ENCODE measurements at regions not wholly inside any gene's neighbourhood (a gene's known extent, or its start where the extent isn't known, plus 50 kb on each side); places are given as distances from the start of the nearest gene placed in this dataset.

DNA sequence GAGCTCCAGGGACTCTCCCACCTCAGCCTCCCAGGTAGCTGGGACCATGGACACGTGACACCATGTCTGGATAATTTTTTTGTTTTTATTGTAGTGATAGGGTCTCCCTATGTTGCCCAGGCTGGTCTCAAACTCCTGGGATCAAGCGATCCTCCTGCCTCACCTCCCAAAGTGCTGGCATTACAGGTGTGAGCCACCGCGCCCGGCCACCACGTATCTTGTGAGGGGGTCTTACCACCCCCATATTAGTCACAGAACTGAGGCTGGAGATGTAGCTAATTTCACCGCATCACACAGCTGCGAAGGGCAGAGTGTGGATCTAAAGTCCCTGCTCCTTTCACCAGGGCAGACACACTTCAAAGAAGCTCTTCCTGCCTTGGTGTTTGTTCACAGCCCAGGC is 211.8 kb upstream of the SOX1 start:
- H3K27me3 ChIP-seq (ENCODE audit: control insufficient read depth, insufficient read depth, low read length), result peaks cover 4% of the 10 kb centered on the region
- H3K4me1 ChIP-seq (ENCODE audit: control insufficient read depth, insufficient read depth, low read length), result no peaks in the 10 kb centered on the region
- no peaks in the 10 kb centered on the region for H3K36me3 ChIP-seq (ENCODE audit: control insufficient read depth, insufficient read depth, low read length)
- H3K9me3 ChIP-seq (ENCODE audit: control insufficient read depth, low read depth, low read length), result no peaks in the 10 kb centered on the region
- DNase-seq, result no peak
- no peak overlapping the region for H3K4me3 ChIP-seq (ENCODE audit: low read length)
- WGBS (ENCODE audit: insufficient coverage, low lambda C conversion rate), result no CpG with 5 or more reads among the region's 8 CpGs
- H3K27ac ChIP-seq (ENCODE audit: low read length), result no peak overlapping the region

DNA sequence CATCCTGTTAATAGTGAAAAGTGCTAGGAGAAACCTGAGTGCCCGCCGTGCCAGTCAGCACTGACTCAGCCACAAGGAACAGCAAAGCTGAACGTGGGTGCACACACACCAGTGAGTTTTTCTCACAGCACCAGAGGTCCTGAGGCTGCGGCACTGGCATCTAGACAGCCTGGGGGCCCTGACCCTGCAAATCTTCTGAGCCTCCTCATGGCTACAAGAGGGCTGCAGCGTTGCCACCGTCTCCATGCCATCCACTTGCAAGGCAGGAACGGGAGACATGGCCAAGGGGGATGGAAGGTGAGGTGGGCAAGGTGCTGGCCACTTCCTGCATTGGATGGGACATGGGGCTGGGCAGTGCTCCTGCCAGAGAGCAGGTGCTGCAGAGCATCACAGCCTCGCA is 211.2 kb upstream of the SOX1 start:
- DNase-seq, result no peak
- no peaks in the 10 kb centered on the region for H3K4me1 ChIP-seq (ENCODE audit: control insufficient read depth, insufficient read depth, low read length)
- H3K4me3 ChIP-seq (ENCODE audit: low read length), result no peak overlapping the region
- H3K36me3 ChIP-seq (ENCODE audit: control insufficient read depth, insufficient read depth, low read length), result no peaks in the 10 kb centered on the region
- H3K9me3 ChIP-seq (ENCODE audit: control insufficient read depth, low read depth, low read length), result no peaks in the 10 kb centered on the region
- H3K27me3 ChIP-seq (ENCODE audit: control insufficient read depth, insufficient read depth, low read length), result peaks cover 4% of the 10 kb centered on the region
- WGBS (ENCODE audit: insufficient coverage, low lambda C conversion rate), result no CpG with 5 or more reads among the region's 8 CpGs
- no peak overlapping the region for H3K27ac ChIP-seq (ENCODE audit: low read length)

DNA sequence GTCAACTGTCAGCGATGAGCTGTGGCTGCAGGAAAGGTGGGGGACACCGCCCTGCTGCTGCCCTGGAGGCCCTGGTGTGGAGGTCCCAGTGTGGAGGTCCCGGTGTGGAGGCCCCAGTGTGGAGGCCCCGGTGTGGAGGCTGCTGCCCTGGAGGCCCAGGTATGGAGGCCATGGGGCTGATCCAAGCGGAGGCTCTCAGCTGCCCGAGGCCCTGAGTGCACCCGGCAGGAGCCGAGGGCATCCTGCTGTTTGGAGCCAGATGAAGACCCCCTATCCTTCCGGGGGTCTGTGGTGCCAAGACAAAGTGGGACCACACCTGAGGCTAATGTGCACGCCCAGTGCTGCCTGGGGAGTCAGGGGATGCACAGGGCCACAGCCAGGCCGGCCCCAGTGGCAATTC is 210.4 kb upstream of the SOX1 start:
- Histone ChIP-seq H3K36me3 (ENCODE audit: control insufficient read depth, insufficient read depth, low read length) (no peaks in the 10 kb centered on the region), H3K9me3 (ENCODE audit: control insufficient read depth, low read depth, low read length) (no peaks in the 10 kb centered on the region), H3K4me3 (ENCODE audit: low read length) (no peak overlapping the region), H3K4me1 (ENCODE audit: control insufficient read depth, insufficient read depth, low read length) (no peaks in the 10 kb centered on the region), H3K27me3 (ENCODE audit: control insufficient read depth, insufficient read depth, low read length) (peaks cover 4% of the 10 kb centered on the region), H3K27ac (ENCODE audit: low read length) (no peak overlapping the region)
- WGBS (ENCODE audit: insufficient coverage, low lambda C conversion rate), result no CpG with 5 or more reads among the region's 11 CpGs
- DNase-seq, result no peak

GRCh38 chr13:111857336-111857735 is 209.6 kb upstream of the SOX1 start:
- DNase-seq, result no peak
- Histone ChIP-seq H3K4me1 (ENCODE audit: control insufficient read depth, insufficient read depth, low read length) (no peaks in the 10 kb centered on the region), H3K36me3 (ENCODE audit: control insufficient read depth, insufficient read depth, low read length) (no peaks in the 10 kb centered on the region), H3K27ac (ENCODE audit: low read length) (no peak overlapping the region), H3K27me3 (ENCODE audit: control insufficient read depth, insufficient read depth, low read length) (peaks cover 4% of the 10 kb centered on the region), H3K4me3 (ENCODE audit: low read length) (no peak overlapping the region), H3K9me3 (ENCODE audit: control insufficient read depth, low read depth, low read length) (no peaks in the 10 kb centered on the region)
- no CpG with 5 or more reads among the region's 18 CpGs for WGBS (ENCODE audit: insufficient coverage, low lambda C conversion rate)

GRCh38 chr13:111857846-111858560 is 208.9 kb upstream of the SOX1 start:
- Histone ChIP-seq H3K36me3 (ENCODE audit: control insufficient read depth, insufficient read depth, low read length) (no peaks in the 10 kb centered on the region), H3K9me3 (ENCODE audit: control insufficient read depth, low read depth, low read length) (no peaks in the 10 kb centered on the region), H3K4me1 (ENCODE audit: control insufficient read depth, insufficient read depth, low read length) (no peaks in the 10 kb centered on the region), H3K27me3 (ENCODE audit: control insufficient read depth, insufficient read depth, low read length) (peaks cover 4% of the 10 kb centered on the region), H3K4me3 (ENCODE audit: low read length) (no peak overlapping the region), H3K27ac (ENCODE audit: low read length) (no peak overlapping the region)
- no peak for DNase-seq
- WGBS (ENCODE audit: insufficient coverage, low lambda C conversion rate), result no CpG with 5 or more reads among the region's 32 CpGs

DNA sequence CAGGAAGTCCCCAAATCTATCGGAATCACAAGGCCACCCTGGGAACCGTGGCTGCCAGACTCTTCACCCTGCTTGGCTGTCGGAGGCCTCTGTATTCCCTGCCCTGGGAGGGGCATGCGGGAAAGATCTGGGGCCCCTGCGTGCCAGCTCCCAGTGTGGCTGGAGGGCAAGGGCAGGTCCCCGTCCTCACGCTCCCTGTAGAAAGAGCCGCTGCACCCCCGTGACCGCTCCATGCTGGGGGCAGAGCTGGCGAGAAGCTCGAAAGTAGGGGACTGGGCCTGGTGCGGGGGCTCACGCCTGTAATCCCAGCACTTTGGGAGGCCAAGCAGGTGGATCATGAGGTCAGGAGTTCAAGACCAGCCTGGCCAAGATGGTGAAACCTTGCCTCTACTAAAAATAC is 208.4 kb upstream of the SOX1 start:
- Histone ChIP-seq H3K27me3 (ENCODE audit: control insufficient read depth, insufficient read depth, low read length) (peaks cover 4% of the 10 kb centered on the region), H3K27ac (ENCODE audit: low read length) (no peak overlapping the region), H3K9me3 (ENCODE audit: control insufficient read depth, low read depth, low read length) (no peaks in the 10 kb centered on the region), H3K4me1 (ENCODE audit: control insufficient read depth, insufficient read depth, low read length) (no peaks in the 10 kb centered on the region), H3K36me3 (ENCODE audit: control insufficient read depth, insufficient read depth, low read length) (no peaks in the 10 kb centered on the region), H3K4me3 (ENCODE audit: low read length) (no peak overlapping the region)
- no CpG with 5 or more reads among the region's 14 CpGs for WGBS (ENCODE audit: insufficient coverage, low lambda C conversion rate)
- no peak for DNase-seq

- Histone ChIP-seq H3K36me3 (ENCODE audit: control insufficient read depth, insufficient read depth, low read length) (no peaks in the 10 kb centered on the region), H3K4me3 (ENCODE audit: low read length) (no peak overlapping the region), H3K4me1 (ENCODE audit: control insufficient read depth, insufficient read depth, low read length) (no peaks in the 10 kb centered on the region), H3K9me3 (ENCODE audit: control insufficient read depth, low read depth, low read length) (no peaks in the 10 kb centered on the region), H3K27me3 (ENCODE audit: control insufficient read depth, insufficient read depth, low read length) (no peaks in the 10 kb centered on the region), H3K27ac (ENCODE audit: low read length) (no peak overlapping the region)
- no peak for DNase-seq
- WGBS (ENCODE audit: insufficient coverage, low lambda C conversion rate), result 83% methylated on average over 1 of the region's 18 CpGs
These were observed 207.4 kb upstream of the SOX1 start for GRCh38 chr13:111859354-111860230.

GRCh38 chr13:111860231-111860552 is 206.8 kb upstream of the SOX1 start:
- WGBS (ENCODE audit: insufficient coverage, low lambda C conversion rate), result no CpG with 5 or more reads among the region's 3 CpGs
- Histone ChIP-seq H3K4me1 (ENCODE audit: control insufficient read depth, insufficient read depth, low read length) (no peaks in the 10 kb centered on the region), H3K4me3 (ENCODE audit: low read length) (no peak overlapping the region), H3K36me3 (ENCODE audit: control insufficient read depth, insufficient read depth, low read length) (no peaks in the 10 kb centered on the region), H3K9me3 (ENCODE audit: control insufficient read depth, low read depth, low read length) (no peaks in the 10 kb centered on the region), H3K27me3 (ENCODE audit: control insufficient read depth, insufficient read depth, low read length) (no peaks in the 10 kb centered on the region), H3K27ac (ENCODE audit: low read length) (no peak overlapping the region)
- DNase-seq, result no peak

DNA sequence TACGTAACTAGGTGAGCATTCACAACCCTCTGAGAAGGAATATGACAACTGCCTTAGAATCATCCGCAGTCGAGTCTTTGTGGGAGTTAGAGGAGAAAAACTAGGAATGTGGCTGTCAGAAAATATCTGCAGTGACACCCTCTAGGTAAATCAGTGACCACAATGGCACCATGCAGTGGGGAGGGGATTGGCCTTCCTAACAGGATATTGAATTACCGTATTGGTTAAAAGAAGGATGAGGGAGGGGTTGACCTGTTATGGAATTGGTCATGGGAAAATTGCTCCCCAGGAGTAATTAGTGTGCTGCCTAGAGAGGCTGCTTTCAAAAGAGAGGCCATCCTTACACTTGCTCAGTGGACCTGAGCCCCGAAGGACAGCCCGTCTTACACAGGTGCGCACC is 205.6 kb upstream of the SOX1 start:
- H3K9me3 ChIP-seq (ENCODE audit: control insufficient read depth, low read depth, low read length), result no peaks in the 10 kb centered on the region
- H3K27ac ChIP-seq (ENCODE audit: low read length), result no peak overlapping the region
- DNase-seq, result no peak
- no peaks in the 10 kb centered on the region for H3K36me3 ChIP-seq (ENCODE audit: control insufficient read depth, insufficient read depth, low read length)
- no peak overlapping the region for H3K4me3 ChIP-seq (ENCODE audit: low read length)
- 100% methylated on average over 3 of the region's 7 CpGs for WGBS (ENCODE audit: insufficient coverage, low lambda C conversion rate)
- no peaks in the 10 kb centered on the region for H3K4me1 ChIP-seq (ENCODE audit: control insufficient read depth, insufficient read depth, low read length)
- no peaks in the 10 kb centered on the region for H3K27me3 ChIP-seq (ENCODE audit: control insufficient read depth, insufficient read depth, low read length)

DNA sequence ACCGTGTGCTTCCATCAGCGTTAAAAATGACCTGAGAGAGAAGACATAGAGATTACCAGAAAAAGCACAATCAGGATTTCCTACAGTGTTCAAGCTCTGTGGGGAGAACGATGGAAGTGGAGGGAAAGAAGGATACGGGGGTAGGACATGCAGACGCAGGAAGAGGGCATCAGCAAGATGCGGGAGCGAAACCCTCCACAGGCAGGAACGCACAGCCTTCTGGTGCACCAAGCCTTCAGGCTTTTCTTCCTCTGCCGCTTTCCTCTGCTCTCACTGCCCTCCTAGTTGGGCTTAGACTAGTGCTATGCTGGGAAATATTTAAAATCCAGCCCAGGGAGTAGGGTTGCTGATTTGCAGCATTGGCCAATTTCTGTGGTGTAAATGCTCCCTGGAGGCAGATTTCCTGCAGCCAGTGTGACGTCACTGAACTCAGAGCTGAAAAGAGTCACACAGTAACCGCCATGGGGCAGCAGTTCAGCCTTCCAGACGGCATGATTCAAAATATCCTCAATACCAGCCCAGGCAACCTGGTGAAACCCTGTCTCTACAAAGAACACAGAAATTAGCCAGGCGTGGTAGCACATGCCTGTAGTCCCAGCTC is 205.1 kb upstream of the SOX1 start:
- H3K36me3 ChIP-seq (ENCODE audit: control insufficient read depth, insufficient read depth, low read length), result no peaks in the 10 kb centered on the region
- H3K9me3 ChIP-seq (ENCODE audit: control insufficient read depth, low read depth, low read length), result no peaks in the 10 kb centered on the region
- no peaks in the 10 kb centered on the region for H3K27me3 ChIP-seq (ENCODE audit: control insufficient read depth, insufficient read depth, low read length)
- no peak for DNase-seq
- H3K27ac ChIP-seq (ENCODE audit: low read length), result no peak overlapping the region
- H3K4me1 ChIP-seq (ENCODE audit: control insufficient read depth, insufficient read depth, low read length), result no peaks in the 10 kb centered on the region
- WGBS (ENCODE audit: insufficient coverage, low lambda C conversion rate), result no CpG with 5 or more reads among the region's 13 CpGs
- no peak overlapping the region for H3K4me3 ChIP-seq (ENCODE audit: low read length)
